Mammary epithelial cell (primary cell): ENCODE measurements at regions not wholly inside any gene's neighbourhood (a gene's known extent, or its start where the extent isn't known, plus 50 kb on each side); places are given as distances from the start of the nearest gene placed in this dataset.

Experiments
- CTCF ChIP-seq, 2 donors: IDR thresholded peaks in 1 of 2; conservative IDR thresholded peaks in 1 of 2; 2 replicates each; pipeline ENCODE4 v1.5.1; 2011 to 2012; ENCODE audit warnings: inconsistent platforms in 2 of 2, low read length in 2 of 2, mild to moderate bottlenecking in 2 of 2, control low read depth in 1 of 2, low read depth in 1 of 2; ENCODE audit not compliant: insufficient read depth in 1 of 2; ENCODE audit errors: extremely low read depth in 1 of 2
- EZH2 ChIP-seq: IDR thresholded peaks from 2 replicates; pipeline ENCODE4 v1.6.1; 2012; ENCODE audit warnings: low read length, inconsistent platforms, borderline replicate concordance

GRCh38 chr7:138188290-138188858 is 112.1 kb downstream of the AKR1D1 start:
- TF ChIP-seq CTCF (conservative IDR thresholded peaks at IDR 0.05 in 1 of 2, IDR thresholded peaks at IDR 0.05 in 1 of 2; ENCODE audit: extremely low read depth in 1 of 2, insufficient read depth in 1 of 2, low read depth in 1 of 2, low read length in 2 of 2): no peak
- TF ChIP-seq EZH2: no peak
